GM18873 (cell line): ENCODE measurements at regions not wholly inside any gene's neighbourhood (a gene's known extent, or its start where the extent isn't known, plus 50 kb on each side); places are given as distances from the start of the nearest gene placed in this dataset.
"Not testable (repeated sequence)": the region's sequence is repeated elsewhere in the genome, so short reads cannot be mapped to it uniquely, and the experiment has no call there.

ENCODE experiments used
- ATAC-seq: cut with Tn5 transposase; IDR thresholded peaks from one replicate; pipeline ENCODE4 v1.9.1; 2021; ENCODE audit warnings: mild to moderate bottlenecking, moderate library complexity, moderate number of reproducible peaks; ENCODE audit not compliant: unreplicated experiment, low FRiP score

- ATAC-seq: no peak
Measured at GRCh38 chr5:87765009-87765408, 352.3 kb upstream of the CCNH start.

DNA sequence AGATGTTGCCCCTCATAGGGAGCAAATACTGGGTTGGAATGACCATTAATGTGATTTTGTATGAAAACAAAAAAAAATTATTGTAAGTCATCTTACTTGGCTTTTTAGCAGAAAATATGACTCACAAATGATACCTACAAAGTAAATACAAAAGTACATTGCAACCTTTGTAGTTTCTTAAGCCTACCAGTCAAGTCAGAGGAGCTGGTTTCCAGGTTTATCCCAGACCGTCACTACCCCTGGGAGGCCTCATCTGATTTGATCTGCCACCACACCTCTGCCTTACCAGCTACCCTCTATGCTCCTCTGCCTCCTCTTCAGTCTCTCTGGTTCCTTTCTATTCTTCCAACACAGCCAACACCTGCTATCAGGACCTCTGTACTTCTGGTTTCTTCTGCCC lies 349.9 kb upstream of the CCNH start:
- no peak for ATAC-seq

DNA sequence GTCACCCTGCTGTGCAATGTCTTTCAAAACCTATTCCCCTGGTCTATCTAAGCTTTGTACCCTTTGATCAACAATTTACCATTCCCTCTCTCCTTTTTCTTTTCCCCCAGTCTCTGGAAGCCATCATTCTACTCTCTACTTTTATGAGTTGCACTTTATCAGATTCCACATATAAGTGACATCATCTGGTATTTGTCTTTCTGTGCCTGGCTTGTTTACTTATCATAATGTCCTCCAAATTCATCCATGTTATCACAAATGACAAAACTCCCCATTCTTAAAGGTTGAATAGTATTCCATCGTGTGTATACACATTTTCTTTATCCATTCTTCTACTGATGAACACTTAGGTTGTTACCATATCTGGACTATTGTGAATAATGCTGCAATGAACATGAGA lies 344.2 kb upstream of the CCNH start:
- no peak for ATAC-seq

GRCh38 chr5:87755360-87755759 lies 342.6 kb upstream of the CCNH start:
- no peak for ATAC-seq

DNA sequence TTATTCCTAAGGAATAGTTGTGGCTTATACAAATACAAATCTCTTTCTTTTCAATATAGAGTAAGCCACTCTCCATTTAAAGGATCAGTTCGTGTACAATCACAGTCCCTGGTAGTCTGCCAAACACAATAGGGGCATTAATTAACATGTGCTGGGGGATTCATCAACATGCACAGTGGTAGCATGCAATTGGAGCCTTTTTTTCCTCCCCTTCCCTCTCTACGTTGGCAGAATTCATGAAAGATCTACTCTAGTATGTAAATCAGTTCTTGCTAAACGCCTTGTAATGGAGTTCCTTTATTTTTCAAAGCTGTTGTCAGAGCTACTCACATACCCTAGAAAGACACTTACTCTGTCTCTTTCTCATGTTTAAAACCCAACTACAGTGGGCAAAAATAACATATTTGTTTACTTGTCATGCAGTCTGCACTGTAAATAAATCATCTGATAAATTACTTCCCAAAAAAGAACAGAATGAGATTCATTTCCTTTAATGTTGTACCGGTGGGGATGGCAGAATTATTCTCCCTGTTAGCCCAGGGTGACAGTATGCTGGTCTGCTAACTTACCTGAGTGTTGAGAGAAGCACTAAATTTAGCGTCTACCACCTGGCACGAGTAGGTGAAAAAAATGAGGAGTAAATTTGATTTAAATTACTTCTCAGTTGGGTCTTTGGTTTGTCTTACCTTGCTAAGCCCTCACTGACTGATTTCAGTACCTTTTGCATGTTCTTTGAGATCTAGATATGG lies 341.5 kb upstream of the CCNH start:
- ATAC-seq: no peak

DNA sequence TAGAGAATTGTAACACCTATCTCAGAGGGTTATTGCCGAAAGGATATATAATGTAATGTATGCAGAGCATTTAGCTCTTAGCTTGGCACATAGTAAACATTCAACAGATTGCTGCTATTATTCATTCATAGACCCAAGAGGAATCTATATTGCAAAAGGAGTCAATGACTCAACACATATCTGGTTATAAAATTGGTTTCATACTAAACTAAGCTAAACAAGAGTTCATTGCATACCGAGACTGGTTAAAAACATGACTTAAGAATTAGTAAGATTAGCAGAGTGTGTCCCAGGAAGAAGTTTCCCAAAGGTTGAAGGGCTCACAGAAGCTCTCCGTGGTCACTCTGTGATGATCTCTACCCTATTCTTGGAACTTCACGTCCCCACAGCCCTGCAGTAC lies 339.6 kb upstream of the CCNH start:
- no peak for ATAC-seq

- ATAC-seq: no peak
Measured at GRCh38 chr5:87751824-87752223, 339.1 kb upstream of the CCNH start.

DNA sequence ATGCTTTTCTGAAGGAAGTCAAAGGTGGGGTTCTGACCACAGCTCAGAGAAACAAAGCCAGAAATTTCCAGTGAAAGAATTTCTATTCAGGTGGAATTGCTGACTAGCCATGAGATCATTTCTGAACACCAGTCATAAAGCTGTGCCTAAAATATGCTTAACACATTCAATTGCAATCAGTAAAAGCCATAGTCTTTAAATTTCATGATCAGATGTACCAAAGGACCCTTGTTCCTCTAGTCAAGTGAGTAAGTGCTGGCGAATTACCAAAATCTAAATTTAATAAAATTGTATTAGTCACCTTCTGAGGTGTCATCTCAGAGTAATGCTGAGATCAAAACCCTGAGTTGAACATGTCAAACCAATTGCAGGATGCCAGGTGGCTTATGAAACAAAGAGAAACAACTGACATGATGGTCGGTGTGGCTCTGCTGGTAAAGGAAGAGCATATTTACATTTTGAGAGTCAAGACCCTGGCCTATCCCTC lies 334.2 kb upstream of the CCNH start:
- ATAC-seq: no peak

DNA sequence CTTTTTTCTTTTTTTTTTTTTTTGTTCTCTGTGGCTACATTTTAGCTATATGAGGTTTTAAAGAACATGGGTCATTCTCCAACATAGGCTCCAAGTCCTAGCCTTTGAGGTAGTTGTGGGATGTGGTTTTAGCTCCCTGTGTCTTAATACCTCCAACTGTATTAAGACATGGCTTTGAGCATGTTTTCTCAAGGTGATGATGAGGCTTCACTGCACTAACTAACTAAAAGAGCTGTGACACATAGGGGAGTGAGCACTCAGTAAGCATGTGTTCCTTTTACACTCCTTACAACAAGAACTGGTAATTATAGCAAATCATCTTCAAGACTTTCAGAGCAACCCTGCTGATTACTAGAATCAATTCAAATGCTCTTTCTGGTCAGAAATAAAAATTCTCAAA lies 333.6 kb upstream of the CCNH start:
- no peak for ATAC-seq

DNA sequence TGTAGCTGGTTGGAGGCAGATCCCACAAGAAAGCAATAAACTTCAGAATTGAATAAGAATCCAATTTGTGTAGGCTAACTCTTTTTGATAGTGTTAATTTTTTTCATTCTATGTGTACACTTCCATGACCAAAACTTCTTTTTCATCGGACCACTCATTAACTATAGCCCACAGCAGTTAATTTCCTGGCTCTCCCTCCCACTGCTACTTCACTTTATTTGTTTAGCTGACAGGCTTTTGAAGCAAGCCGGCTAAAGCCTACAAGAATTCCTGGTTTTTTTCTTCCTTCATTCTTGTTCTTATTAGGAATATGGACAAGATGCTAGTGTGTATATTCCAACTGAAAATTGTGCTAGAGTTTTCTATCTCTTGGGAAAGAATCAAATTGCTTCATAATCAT lies 329.2 kb upstream of the CCNH start:
- no peak for ATAC-seq

DNA sequence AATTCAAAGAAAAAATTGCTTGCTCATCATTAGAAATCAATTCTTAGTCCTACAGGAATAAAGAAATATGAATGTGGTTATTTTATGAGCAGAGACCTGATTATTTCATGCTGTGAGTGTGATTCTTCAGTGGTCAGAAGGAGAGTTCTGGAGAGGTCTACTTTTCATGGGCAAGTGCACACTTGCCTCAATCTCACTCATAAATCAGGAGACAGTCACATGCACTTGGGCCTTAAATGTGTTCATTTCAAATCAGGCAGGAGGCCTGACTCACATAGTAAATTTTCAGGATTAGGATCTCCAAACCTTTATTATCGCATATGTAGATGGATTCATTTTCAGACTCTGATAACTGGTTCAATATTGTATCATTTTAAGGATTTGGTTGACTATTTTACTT lies 323.2 kb upstream of the CCNH start:
- ATAC-seq: no peak

DNA sequence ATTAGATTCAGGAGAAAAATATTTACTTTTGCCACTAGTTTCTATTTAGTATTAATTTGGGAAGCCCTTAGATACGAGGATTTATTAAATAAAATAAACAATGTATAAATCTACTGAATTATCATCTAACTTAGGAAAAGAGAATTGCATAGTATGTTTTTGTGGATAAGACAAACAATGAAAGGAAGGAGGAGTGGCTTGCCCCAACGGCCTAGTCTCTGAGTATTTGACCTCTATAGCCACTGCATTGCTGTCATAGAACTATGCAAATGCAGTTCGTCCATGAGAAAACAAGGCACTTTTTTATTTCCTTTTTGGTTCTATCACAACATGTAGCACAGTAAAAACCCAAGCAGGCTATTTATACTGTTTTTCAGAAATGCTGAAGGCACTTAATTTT lies 321.2 kb upstream of the CCNH start:
- no peak for ATAC-seq

GRCh38 chr5:87732875-87733768 lies 320.4 kb upstream of the CCNH start:
- no peak for ATAC-seq

GRCh38 chr5:87729781-87730180 lies 317.1 kb upstream of the CCNH start:
- ATAC-seq: no peak

GRCh38 chr5:87722286-87722685 lies 309.6 kb upstream of the CCNH start:
- ATAC-seq: no peak

DNA sequence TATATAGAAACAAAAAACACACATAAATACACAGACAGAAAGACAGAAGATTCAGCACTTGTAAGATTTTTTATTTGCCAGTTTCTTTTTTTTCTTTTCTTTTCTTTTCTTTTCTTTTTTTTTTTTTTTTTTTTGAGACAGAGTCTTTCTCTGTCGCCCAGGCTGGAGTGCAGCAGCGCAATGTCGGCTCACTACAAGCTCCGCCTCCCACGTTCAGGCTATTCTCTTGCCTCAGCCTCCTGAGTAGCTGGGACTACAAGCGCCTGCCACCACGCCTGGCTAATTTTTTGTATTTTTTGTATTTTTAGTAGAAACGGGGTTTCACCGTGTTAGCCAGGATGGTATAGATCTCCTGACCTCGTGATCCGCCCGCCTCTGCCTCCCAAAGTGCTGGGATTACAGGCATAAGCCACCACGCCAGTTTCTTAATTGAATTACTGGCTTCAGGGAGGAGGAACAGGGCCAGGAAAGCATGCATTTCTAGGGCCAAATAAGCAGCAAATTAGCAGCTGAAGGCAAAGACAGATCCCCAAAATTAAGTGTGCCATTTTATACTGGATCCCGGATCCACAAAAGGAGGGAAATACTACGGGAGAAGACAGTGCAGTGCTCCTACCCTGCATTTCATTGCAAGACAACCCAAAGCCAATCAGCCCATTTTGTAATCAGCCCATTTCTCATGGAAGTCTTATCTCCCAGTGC lies 305.6 kb upstream of the CCNH start:
- not testable (repeated sequence) for ATAC-seq

DNA sequence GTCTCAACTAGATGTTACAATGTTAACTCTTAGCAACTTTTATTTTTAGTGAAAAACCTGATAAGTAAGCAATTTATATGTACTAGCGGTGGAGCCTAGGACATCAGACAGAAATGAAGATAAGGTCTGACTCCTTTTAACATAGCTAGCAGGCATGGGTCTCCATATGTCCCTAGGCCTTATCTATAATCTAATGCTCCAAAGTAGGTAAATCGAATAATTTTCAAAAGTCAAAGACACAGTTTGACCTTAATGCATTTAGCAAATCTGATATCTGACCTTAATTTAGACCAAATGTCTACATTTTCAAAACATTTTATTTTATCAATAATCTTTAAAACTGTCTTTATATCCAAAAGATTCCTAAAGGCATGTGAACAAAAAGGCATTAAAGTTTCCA lies 305.0 kb upstream of the CCNH start:
- ATAC-seq: no peak

DNA sequence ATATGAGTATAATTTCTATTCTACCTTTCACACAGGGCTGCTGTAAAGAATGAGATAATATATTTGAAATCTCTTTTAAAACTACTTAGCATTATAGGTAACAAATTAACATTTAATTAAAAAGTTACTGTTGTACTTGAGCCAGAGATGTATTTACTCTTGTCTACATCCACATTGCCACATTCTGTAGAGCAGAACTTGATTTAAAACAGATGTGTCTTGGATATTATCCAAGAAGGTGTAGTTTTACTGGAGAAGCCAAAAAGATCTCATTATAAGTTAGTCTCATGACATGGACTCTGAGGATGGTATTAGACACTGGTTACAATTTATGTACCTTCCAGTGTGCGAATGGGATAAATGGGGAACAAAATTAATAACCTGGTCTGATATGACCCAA lies 293.1 kb upstream of the CCNH start:
- no peak for ATAC-seq

- ATAC-seq: peak; percentile 84
Measured at GRCh38 chr5:87686975-87687374, 274.2 kb upstream of the CCNH start.

DNA sequence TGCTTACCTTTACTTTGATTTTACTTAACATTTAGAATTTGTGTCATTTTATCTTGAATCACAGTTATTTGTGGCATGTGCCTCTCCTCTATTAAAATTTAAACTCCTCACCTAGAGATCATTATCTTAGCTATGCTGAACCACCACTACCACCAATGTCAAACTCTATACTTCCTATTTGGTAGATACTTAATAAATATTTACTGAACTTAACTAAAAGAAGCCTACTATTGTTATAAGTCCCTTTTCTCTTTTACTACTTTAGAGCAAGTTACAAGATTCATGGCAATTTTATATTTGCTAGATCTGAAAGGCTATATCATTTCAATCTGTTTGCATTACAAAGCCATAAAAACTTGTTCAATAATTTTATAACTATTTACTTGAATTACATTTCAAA lies 273.3 kb upstream of the CCNH start:
- ATAC-seq: no peak

- ATAC-seq: no peak
Measured at GRCh38 chr5:87674235-87674634, 261.5 kb upstream of the CCNH start.
